GM12878 (cell line): ENCODE measurements at regions not wholly inside any gene's neighbourhood (a gene's known extent, or its start where the extent isn't known, plus 50 kb on each side); places are given as distances from the start of the nearest gene placed in this dataset.

Experiments
- ATAC-seq: fragments of 200-7000 bp; cut with Tn5 transposase; 3 replicates; pipeline ENCODE4 v1.9.1; 2020; ENCODE audit warnings: mild to moderate bottlenecking, moderate library complexity
- BruUV-seq: library from RNA; stranded (reverse); fragments of 400-500 nt; replicated peaks from 2 replicates; lab custom pipeline; 2021; lab: Mats Ljungman, UMichigan
- CTCF ChIA-PET: fragments of 300-600 bp; sonication (Branson Sonifier 250); formaldehyde crosslinking; extraction: SDS; loops from one replicate; lab custom pipeline; 2021; ENCODE audit warnings: inconsistent platforms; lab: Yijun Ruan, JAX
- POLR2A ChIA-PET: fragments of 350-600 bp; formaldehyde crosslinking; extraction: SDS; loops from one replicate; lab custom pipeline; 2021; ENCODE audit warnings: inconsistent platforms; lab: Charles Lee
- RAD21 ChIA-PET: fragments of 300-600 bp; sonication (Branson Sonifier 250); formaldehyde crosslinking; loops from one replicate; lab custom pipeline; 2023; ENCODE audit warnings: antibody characterized with exemption; ENCODE audit not compliant: unreplicated experiment; lab: Charles Lee
- SMC1A ChIA-PET: fragments of 300-600 bp; sonication (Branson Sonifier 250); formaldehyde crosslinking; loops from one replicate; lab custom pipeline; 2023; ENCODE audit not compliant: unreplicated experiment, uncharacterized antibody; lab: Charles Lee
- DNase-seq: peaks from one replicate; pipeline ENCODE4 v3.0.0-alpha.2; 2011; ENCODE audit warnings: low read depth, low spot score
- FAIRE-seq: peaks from 3 replicates; lab custom pipeline; 2011; peaks lifted over from hg19 to GRCh38; lab: Jason Lieb, UNC
- H2AFZ ChIP-seq: 2 replicates; pipeline ENCODE4 v1.6.0; 2011; ENCODE audit warnings: low read depth, low read length, control low read depth; ENCODE audit not compliant: control insufficient read depth
- H3K27ac ChIP-seq: 2 replicates; pipeline ENCODE4 v1.5.1; 2011; ENCODE audit warnings: control low read depth; ENCODE audit not compliant: control insufficient read depth, insufficient read depth
- H3K27me3 ChIP-seq, 2 experiments: replicated peaks in 1 of 2; 2 replicates each; pipeline versions ENCODE4 v1.6.0 to v1.6.1; 2011; ENCODE audit warnings: low read length in 1 of 2; ENCODE audit not compliant: control insufficient read depth in 2 of 2, insufficient read depth in 2 of 2
- H3K36me3 ChIP-seq, 2 experiments: 2 replicates each; pipeline ENCODE4 v1.5.1; 2011; ENCODE audit warnings: low read length in 1 of 2; ENCODE audit not compliant: control insufficient read depth in 2 of 2, insufficient read depth in 2 of 2
- H3K4me1 ChIP-seq: 2 replicates; pipeline ENCODE4 v1.6.1; 2011; ENCODE audit warnings: mild to moderate bottlenecking, low read length, moderate library complexity, mixed read lengths; ENCODE audit not compliant: control insufficient read depth, insufficient read depth
- H3K4me2 ChIP-seq: 2 replicates; pipeline ENCODE4 v1.6.0; 2011; ENCODE audit warnings: control low read depth; ENCODE audit not compliant: control insufficient read depth, insufficient read depth
- H3K4me3 ChIP-seq: fragments of 200-600 bp; sonication (generic); 2 replicates; pipeline ENCODE4 v1.5.1; 2016
- H3K79me2 ChIP-seq: 2 replicates; pipeline ENCODE4 v1.6.0; 2011; ENCODE audit warnings: low read length; ENCODE audit not compliant: control insufficient read depth, insufficient read depth
- H3K9ac ChIP-seq: 2 replicates; pipeline ENCODE4 v1.8.0; 2011; ENCODE audit warnings: low read length, control low read depth, mixed read lengths; ENCODE audit not compliant: control insufficient read depth, insufficient read depth
- H3K9me3 ChIP-seq: replicated peaks from 3 replicates; pipeline ENCODE4 v1.5.1; 2011; ENCODE audit warnings: mild to moderate bottlenecking, low read length; ENCODE audit not compliant: control insufficient read depth, insufficient read depth
- H4K20me1 ChIP-seq: 2 replicates; pipeline ENCODE4 v1.6.0; 2011; ENCODE audit not compliant: control insufficient read depth, insufficient read depth
- ASH2L ChIP-seq: fragments of 300-600, 200-600 bp; sonication (generic); IDR thresholded peaks from 2 replicates; pipeline ENCODE4 v1.6.1; 2017; ENCODE audit warnings: low read depth, mild to moderate bottlenecking, borderline replicate concordance
- BRCA1 ChIP-seq: IDR thresholded peaks from 2 replicates; pipeline ENCODE4 v1.6.1; 2011; ENCODE audit warnings: low read depth, low read length, improper control_type of control experiment
- CHD2 ChIP-seq: IDR thresholded peaks from 2 replicates; pipeline ENCODE4 v1.6.1; 2011; ENCODE audit warnings: low read depth, low read length, improper control_type of control experiment, borderline replicate concordance
- GATAD2B ChIP-seq: fragments of 450-650 bp; conservative IDR thresholded peaks from 2 replicates; pipeline ENCODE4 v1.6.1; 2017; ENCODE audit warnings: low read depth, mild to moderate bottlenecking, moderate library complexity
- HDAC6 ChIP-seq: fragments of 200-600 bp; sonication (generic); IDR thresholded peaks from one replicate; pipeline ENCODE4 v1.8.0; 2017; ENCODE audit warnings: antibody characterized with exemption; ENCODE audit not compliant: unreplicated experiment
- NFYA ChIP-seq: IDR thresholded peaks from 2 replicates; pipeline ENCODE4 v1.6.1; 2011; ENCODE audit warnings: low read depth, mild to moderate bottlenecking, low read length, improper control_type of control experiment, borderline replicate concordance
- PAX5 ChIP-seq: IDR thresholded peaks from 2 replicates; pipeline ENCODE4 v1.6.1; 2011; ENCODE audit warnings: low read depth, low read length, borderline replicate concordance
- SIX5 ChIP-seq: IDR thresholded peaks from 2 replicates; pipeline ENCODE4 v1.6.1; 2011; ENCODE audit warnings: mild to moderate bottlenecking, low read depth, low read length, moderate library complexity; ENCODE audit not compliant: severe bottlenecking
- SP1 ChIP-seq: IDR thresholded peaks from one replicate; pipeline ENCODE4 v1.6.1; 2011; ENCODE audit warnings: low read depth, low read length
- SPI1 ChIP-seq: IDR thresholded peaks from 2 replicates; pipeline ENCODE4 v1.6.1; 2011; ENCODE audit warnings: low read depth, mild to moderate bottlenecking, low read length, moderate library complexity, borderline replicate concordance; ENCODE audit not compliant: insufficient read depth
- SRF ChIP-seq, 2 experiments: IDR thresholded peaks; 2 replicates each; pipeline ENCODE4 v1.6.1; 2011; ENCODE audit warnings: low read depth in 2 of 2, low read length in 2 of 2, mild to moderate bottlenecking in 1 of 2, moderate library complexity in 1 of 2
- STAT3 ChIP-seq: IDR thresholded peaks from 2 replicates; pipeline ENCODE4 v1.6.1; 2011; ENCODE audit warnings: low read depth, low read length, improper control_type of control experiment
- SUPT20H ChIP-seq: IDR thresholded peaks from 2 replicates; pipeline ENCODE4 v1.6.1; 2011; ENCODE audit warnings: low read depth, mild to moderate bottlenecking, low read length, moderate library complexity, borderline replicate concordance; ENCODE audit not compliant: control insufficient read depth
- WGBS: methylation state at CpG from one replicate; pipeline ENCODE4 v1.1.6; 2016; ENCODE audit warnings: low lambda C conversion rate; ENCODE audit not compliant: insufficient replicate concordance, insufficient coverage; ENCODE audit errors: missing lambda C conversion rate; 5-methylcytosine and 5-hydroxymethylcytosine counted together
- in situ Hi-C: fragments of 300-500 bp; cut with MboI; formaldehyde crosslinking; loops from 9 replicates; pipeline ENCODE4 v1.14.3; 2018; ENCODE audit warnings: mixed read lengths
- intact Hi-C: fragments of 100-400 bp; cut with micrococcal nuclease; formaldehyde crosslinking; loops from one replicate; pipeline ENCODE4 v1.14.2; 2022; ENCODE audit not compliant: unreplicated experiment
- TF ChIP-seq, protein P1 (sequence below): fragments of 450-650 bp; conservative IDR thresholded peaks from 2 replicates; pipeline ENCODE4 v1.6.1; 2017; ENCODE audit warnings: mild to moderate bottlenecking, moderate library complexity
- TF ChIP-seq, protein P2 (sequence below): IDR thresholded peaks from 2 replicates; pipeline ENCODE4 v1.6.1; 2012; ENCODE audit warnings: low read depth, low read length, improper control_type of control experiment
- TF ChIP-seq, protein P3 (sequence below): IDR thresholded peaks from 2 replicates; pipeline ENCODE4 v1.6.1; 2011; ENCODE audit warnings: low read depth, mild to moderate bottlenecking, low read length, moderate library complexity, borderline replicate concordance; ENCODE audit errors: extremely low read depth
- TF ChIP-seq, protein P4 (sequence below): fragments of 150-350 bp; IDR thresholded peaks from 2 replicates; pipeline ENCODE4 v1.6.1; 2016; ENCODE audit warnings: low read depth, low read length

DNA sequence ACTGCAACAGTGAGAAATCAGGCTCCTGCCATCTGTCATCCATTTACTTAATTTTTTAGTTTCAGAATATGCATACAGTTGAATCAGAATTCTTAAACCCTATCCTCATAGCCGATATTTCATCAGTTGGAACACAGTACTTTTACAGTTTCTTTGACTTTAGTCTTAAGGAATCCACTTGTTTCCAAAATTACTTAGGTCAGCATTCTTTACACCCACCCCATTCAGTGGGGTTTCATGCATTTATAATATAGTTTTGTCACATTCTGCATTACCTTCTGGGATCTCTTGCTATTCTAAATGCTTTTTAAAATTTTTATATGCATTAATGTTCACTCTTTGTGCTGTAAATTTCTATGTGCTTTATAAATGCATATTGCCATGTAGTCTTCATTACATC lies 400.4 kb upstream of the LRRTM4 start:
- ChIA-PET RAD21 (no interaction called here), SMC1A (no interaction called here), CTCF (no interaction called here), POLR2A (no interaction called here)
- no peaks in the 10 kb centered on the region for H3K36me3 ChIP-seq
- in situ Hi-C loops: no loop called here
- no peaks in the 10 kb centered on the region for H4K20me1 ChIP-seq
- H3K79me2 ChIP-seq: no peaks in the 10 kb centered on the region
- H3K9me3 ChIP-seq: no peaks in the 10 kb centered on the region
- no peaks in the 10 kb centered on the region for H3K27me3 ChIP-seq
- TF ChIP-seq HDAC6 (no peak), SUPT20H (no peak), PAX5 (no peak), CHD2 (no peak), SPI1 (no peak), STAT3 (no peak), BRCA1 (no peak), NFYA (no peak), SRF (IDR thresholded peaks at IDR 0.05; ENCODE audit: low read depth in 2 of 2, low read length in 2 of 2) (no peak), ASH2L (no peak), SP1 (no peak), SIX5 (no peak), GATAD2B (no peak)
- TF ChIP-seq, protein P1, sequence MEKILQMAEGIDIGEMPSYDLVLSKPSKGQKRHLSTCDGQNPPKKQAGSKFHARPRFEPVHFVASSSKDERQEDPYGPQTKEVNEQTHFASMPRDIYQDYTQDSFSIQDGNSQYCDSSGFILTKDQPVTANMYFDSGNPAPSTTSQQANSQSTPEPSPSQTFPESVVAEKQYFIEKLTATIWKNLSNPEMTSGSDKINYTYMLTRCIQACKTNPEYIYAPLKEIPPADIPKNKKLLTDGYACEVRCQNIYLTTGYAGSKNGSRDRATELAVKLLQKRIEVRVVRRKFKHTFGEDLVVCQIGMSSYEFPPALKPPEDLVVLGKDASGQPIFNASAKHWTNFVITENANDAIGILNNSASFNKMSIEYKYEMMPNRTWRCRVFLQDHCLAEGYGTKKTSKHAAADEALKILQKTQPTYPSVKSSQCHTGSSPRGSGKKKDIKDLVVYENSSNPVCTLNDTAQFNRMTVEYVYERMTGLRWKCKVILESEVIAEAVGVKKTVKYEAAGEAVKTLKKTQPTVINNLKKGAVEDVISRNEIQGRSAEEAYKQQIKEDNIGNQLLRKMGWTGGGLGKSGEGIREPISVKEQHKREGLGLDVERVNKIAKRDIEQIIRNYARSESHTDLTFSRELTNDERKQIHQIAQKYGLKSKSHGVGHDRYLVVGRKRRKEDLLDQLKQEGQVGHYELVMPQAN: no peak
- TF ChIP-seq, protein P2, sequence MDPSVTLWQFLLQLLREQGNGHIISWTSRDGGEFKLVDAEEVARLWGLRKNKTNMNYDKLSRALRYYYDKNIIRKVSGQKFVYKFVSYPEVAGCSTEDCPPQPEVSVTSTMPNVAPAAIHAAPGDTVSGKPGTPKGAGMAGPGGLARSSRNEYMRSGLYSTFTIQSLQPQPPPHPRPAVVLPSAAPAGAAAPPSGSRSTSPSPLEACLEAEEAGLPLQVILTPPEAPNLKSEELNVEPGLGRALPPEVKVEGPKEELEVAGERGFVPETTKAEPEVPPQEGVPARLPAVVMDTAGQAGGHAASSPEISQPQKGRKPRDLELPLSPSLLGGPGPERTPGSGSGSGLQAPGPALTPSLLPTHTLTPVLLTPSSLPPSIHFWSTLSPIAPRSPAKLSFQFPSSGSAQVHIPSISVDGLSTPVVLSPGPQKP: no peak
- TF ChIP-seq, protein P3, sequence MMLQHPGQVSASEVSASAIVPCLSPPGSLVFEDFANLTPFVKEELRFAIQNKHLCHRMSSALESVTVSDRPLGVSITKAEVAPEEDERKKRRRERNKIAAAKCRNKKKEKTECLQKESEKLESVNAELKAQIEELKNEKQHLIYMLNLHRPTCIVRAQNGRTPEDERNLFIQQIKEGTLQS: no peak
- TF ChIP-seq, protein P4, sequence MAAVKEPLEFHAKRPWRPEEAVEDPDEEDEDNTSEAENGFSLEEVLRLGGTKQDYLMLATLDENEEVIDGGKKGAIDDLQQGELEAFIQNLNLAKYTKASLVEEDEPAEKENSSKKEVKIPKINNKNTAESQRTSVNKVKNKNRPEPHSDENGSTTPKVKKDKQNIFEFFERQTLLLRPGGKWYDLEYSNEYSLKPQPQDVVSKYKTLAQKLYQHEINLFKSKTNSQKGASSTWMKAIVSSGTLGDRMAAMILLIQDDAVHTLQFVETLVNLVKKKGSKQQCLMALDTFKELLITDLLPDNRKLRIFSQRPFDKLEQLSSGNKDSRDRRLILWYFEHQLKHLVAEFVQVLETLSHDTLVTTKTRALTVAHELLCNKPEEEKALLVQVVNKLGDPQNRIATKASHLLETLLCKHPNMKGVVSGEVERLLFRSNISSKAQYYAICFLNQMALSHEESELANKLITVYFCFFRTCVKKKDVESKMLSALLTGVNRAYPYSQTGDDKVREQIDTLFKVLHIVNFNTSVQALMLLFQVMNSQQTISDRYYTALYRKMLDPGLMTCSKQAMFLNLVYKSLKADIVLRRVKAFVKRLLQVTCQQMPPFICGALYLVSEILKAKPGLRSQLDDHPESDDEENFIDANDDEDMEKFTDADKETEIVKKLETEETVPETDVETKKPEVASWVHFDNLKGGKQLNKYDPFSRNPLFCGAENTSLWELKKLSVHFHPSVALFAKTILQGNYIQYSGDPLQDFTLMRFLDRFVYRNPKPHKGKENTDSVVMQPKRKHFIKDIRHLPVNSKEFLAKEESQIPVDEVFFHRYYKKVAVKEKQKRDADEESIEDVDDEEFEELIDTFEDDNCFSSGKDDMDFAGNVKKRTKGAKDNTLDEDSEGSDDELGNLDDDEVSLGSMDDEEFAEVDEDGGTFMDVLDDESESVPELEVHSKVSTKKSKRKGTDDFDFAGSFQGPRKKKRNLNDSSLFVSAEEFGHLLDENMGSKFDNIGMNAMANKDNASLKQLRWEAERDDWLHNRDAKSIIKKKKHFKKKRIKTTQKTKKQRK: no peak
- H3K27ac ChIP-seq: no peak overlapping the region
- no peak overlapping the region for H2AFZ ChIP-seq
- H3K4me3 ChIP-seq: no peak overlapping the region
- no peaks in the 10 kb centered on the region for H3K4me1 ChIP-seq
- intact Hi-C loops: no loop called here
- no peak overlapping the region for H3K9ac ChIP-seq
- DNase-seq: no peak
- no peak for FAIRE-seq
- no peak overlapping the region for H3K4me2 ChIP-seq
- 0% methylated on average over 1 of the region's 1 CpG for WGBS
- BruUV-seq: no TSS peak
- ATAC-seq: no peak
